ENCODE measurements at regions not wholly inside any gene's neighbourhood (a gene's known extent, or its start where the extent isn't known, plus 50 kb on each side); places are given as distances from the start of the nearest gene placed in this dataset.

DNA sequence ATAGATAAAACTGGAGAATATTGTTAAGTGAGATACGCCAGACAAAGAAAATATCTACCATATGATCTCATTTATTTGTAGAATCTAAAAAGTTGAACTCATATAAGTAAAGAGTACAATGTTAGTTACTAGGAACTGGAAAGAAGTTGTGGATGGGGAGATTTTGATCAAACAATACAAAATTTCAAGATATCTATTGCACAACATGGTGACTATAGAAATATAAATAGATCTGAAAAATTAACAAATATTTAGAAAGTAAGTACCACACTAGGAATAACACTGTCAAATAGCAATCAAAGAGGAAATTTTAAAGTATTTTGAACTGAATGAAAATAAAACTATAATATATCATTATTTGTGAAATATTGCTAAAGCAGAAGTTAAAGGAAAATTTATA, 437.2 kb downstream of the AASDHPPT start (continued):
- TF ChIP-seq, protein P1, sequence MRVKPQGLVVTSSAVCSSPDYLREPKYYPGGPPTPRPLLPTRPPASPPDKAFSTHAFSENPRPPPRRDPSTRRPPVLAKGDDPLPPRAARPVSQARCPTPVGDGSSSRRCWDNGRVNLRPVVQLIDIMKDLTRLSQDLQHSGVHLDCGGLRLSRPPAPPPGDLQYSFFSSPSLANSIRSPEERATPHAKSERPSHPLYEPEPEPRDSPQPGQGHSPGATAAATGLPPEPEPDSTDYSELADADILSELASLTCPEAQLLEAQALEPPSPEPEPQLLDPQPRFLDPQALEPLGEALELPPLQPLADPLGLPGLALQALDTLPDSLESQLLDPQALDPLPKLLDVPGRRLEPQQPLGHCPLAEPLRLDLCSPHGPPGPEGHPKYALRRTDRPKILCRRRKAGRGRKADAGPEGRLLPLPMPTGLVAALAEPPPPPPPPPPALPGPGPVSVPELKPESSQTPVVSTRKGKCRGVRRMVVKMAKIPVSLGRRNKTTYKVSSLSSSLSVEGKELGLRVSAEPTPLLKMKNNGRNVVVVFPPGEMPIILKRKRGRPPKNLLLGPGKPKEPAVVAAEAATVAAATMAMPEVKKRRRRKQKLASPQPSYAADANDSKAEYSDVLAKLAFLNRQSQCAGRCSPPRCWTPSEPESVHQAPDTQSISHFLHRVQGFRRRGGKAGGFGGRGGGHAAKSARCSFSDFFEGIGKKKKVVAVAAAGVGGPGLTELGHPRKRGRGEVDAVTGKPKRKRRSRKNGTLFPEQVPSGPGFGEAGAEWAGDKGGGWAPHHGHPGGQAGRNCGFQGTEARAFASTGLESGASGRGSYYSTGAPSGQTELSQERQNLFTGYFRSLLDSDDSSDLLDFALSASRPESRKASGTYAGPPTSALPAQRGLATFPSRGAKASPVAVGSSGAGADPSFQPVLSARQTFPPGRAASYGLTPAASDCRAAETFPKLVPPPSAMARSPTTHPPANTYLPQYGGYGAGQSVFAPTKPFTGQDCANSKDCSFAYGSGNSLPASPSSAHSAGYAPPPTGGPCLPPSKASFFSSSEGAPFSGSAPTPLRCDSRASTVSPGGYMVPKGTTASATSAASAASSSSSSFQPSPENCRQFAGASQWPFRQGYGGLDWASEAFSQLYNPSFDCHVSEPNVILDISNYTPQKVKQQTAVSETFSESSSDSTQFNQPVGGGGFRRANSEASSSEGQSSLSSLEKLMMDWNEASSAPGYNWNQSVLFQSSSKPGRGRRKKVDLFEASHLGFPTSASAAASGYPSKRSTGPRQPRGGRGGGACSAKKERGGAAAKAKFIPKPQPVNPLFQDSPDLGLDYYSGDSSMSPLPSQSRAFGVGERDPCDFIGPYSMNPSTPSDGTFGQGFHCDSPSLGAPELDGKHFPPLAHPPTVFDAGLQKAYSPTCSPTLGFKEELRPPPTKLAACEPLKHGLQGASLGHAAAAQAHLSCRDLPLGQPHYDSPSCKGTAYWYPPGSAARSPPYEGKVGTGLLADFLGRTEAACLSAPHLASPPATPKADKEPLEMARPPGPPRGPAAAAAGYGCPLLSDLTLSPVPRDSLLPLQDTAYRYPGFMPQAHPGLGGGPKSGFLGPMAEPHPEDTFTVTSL (CRISPR knock-in tag; IDR thresholded peaks at IDR 0.05; ENCODE audit: borderline replicate concordance): no peak
- TF ChIP-seq, protein P2, sequence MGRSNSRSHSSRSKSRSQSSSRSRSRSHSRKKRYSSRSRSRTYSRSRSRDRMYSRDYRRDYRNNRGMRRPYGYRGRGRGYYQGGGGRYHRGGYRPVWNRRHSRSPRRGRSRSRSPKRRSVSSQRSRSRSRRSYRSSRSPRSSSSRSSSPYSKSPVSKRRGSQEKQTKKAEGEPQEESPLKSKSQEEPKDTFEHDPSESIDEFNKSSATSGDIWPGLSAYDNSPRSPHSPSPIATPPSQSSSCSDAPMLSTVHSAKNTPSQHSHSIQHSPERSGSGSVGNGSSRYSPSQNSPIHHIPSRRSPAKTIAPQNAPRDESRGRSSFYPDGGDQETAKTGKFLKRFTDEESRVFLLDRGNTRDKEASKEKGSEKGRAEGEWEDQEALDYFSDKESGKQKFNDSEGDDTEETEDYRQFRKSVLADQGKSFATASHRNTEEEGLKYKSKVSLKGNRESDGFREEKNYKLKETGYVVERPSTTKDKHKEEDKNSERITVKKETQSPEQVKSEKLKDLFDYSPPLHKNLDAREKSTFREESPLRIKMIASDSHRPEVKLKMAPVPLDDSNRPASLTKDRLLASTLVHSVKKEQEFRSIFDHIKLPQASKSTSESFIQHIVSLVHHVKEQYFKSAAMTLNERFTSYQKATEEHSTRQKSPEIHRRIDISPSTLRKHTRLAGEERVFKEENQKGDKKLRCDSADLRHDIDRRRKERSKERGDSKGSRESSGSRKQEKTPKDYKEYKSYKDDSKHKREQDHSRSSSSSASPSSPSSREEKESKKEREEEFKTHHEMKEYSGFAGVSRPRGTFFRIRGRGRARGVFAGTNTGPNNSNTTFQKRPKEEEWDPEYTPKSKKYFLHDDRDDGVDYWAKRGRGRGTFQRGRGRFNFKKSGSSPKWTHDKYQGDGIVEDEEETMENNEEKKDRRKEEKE (IDR thresholded peaks at IDR 0.05): no peak
- TF ChIP-seq ZNF839 (CRISPR knock-in tag; IDR thresholded peaks at IDR 0.05; ENCODE audit: borderline replicate concordance) (no peak), ZNF572 (CRISPR knock-in tag; IDR thresholded peaks at IDR 0.05) (no peak), MTA3 (CRISPR knock-in tag; IDR thresholded peaks at IDR 0.05) (no peak), ZNF660 (CRISPR knock-in tag; IDR thresholded peaks at IDR 0.05; ENCODE audit: borderline replicate concordance, low read depth) (no peak), EP300 (IDR thresholded peaks at IDR 0.05; ENCODE audit: low read depth in 2 of 2, low read length in 2 of 2) (no peak), EP300 (CRISPR knock-in tag; IDR thresholded peaks at IDR 0.05; ENCODE audit: borderline replicate concordance) (no peak), ZFP36 (IDR thresholded peaks at IDR 0.05; ENCODE audit: borderline replicate concordance, low read depth, low read length, partially characterized antibody) (no peak)
